ENCODE measurements at regions not wholly inside any gene's neighbourhood (a gene's known extent, or its start where the extent isn't known, plus 50 kb on each side); places are given as distances from the start of the nearest gene placed in this dataset.
"Not testable (repeated sequence)": the region's sequence is repeated elsewhere in the genome, so short reads cannot be mapped to it uniquely, and the experiment has no call there.

GRCh38 chr22:16402874-16403399 lies 189.7 kb downstream of the CCT8L2 start:
- H3K27ac ChIP-seq (ENCODE audit: low read length); H3K27me3 ChIP-seq (ENCODE audit: insufficient read depth, low read length, poor library complexity); H4K20me1 ChIP-seq (ENCODE audit: insufficient read depth, low read length); DNase-seq; H3K4me3 ChIP-seq (ENCODE audit: low read depth in 1 of 2, low read length in 2 of 2); H3K4me2 ChIP-seq (ENCODE audit: insufficient read depth, low read length); H3K9ac ChIP-seq (ENCODE audit: low read depth, low read length); H3K4me1 ChIP-seq (ENCODE audit: insufficient read depth, low read length); H3K9me3 ChIP-seq (ENCODE audit: insufficient read depth, low read length, severe bottlenecking); ATAC-seq (ENCODE audit: insufficient read depth, low read depth); H3K79me2 ChIP-seq (ENCODE audit: insufficient read depth, low read length); H2AFZ ChIP-seq (ENCODE audit: low read depth, low read length); H3K36me3 ChIP-seq (ENCODE audit: insufficient read depth, low read length): not testable (repeated sequence)

GRCh38 chr22:16393476-16393875 lies 199.1 kb downstream of the CCT8L2 start:
- not testable (repeated sequence) for ATAC-seq (ENCODE audit: insufficient read depth, low read depth); H3K27me3 ChIP-seq (ENCODE audit: insufficient read depth, low read length, poor library complexity); H4K20me1 ChIP-seq (ENCODE audit: insufficient read depth, low read length); DNase-seq; H3K4me2 ChIP-seq (ENCODE audit: insufficient read depth, low read length); H3K9me3 ChIP-seq (ENCODE audit: insufficient read depth, low read length, severe bottlenecking); H3K9ac ChIP-seq (ENCODE audit: low read depth, low read length); H3K4me1 ChIP-seq (ENCODE audit: insufficient read depth, low read length); H3K4me3 ChIP-seq (ENCODE audit: low read depth in 1 of 2, low read length in 2 of 2); H3K27ac ChIP-seq (ENCODE audit: low read length); H2AFZ ChIP-seq (ENCODE audit: low read depth, low read length); H3K36me3 ChIP-seq (ENCODE audit: insufficient read depth, low read length); H3K79me2 ChIP-seq (ENCODE audit: insufficient read depth, low read length)

GRCh38 chr22:16391417-16391930 lies 201.1 kb downstream of the CCT8L2 start:
- not testable (repeated sequence) for H3K9ac ChIP-seq (ENCODE audit: low read depth, low read length); H3K36me3 ChIP-seq (ENCODE audit: insufficient read depth, low read length); H3K9me3 ChIP-seq (ENCODE audit: insufficient read depth, low read length, severe bottlenecking); H3K27me3 ChIP-seq (ENCODE audit: insufficient read depth, low read length, poor library complexity); H3K79me2 ChIP-seq (ENCODE audit: insufficient read depth, low read length); H3K4me3 ChIP-seq (ENCODE audit: low read depth in 1 of 2, low read length in 2 of 2); H3K27ac ChIP-seq (ENCODE audit: low read length); H4K20me1 ChIP-seq (ENCODE audit: insufficient read depth, low read length); H3K4me2 ChIP-seq (ENCODE audit: insufficient read depth, low read length); H3K4me1 ChIP-seq (ENCODE audit: insufficient read depth, low read length); ATAC-seq (ENCODE audit: insufficient read depth, low read depth); DNase-seq; H2AFZ ChIP-seq (ENCODE audit: low read depth, low read length)

- H2AFZ ChIP-seq (ENCODE audit: low read depth, low read length); H3K79me2 ChIP-seq (ENCODE audit: insufficient read depth, low read length); H3K27ac ChIP-seq (ENCODE audit: low read length); H3K9me3 ChIP-seq (ENCODE audit: insufficient read depth, low read length, severe bottlenecking); DNase-seq; H3K9ac ChIP-seq (ENCODE audit: low read depth, low read length); H3K4me2 ChIP-seq (ENCODE audit: insufficient read depth, low read length); H3K4me3 ChIP-seq (ENCODE audit: low read depth in 1 of 2, low read length in 2 of 2); H3K27me3 ChIP-seq (ENCODE audit: insufficient read depth, low read length, poor library complexity); H4K20me1 ChIP-seq (ENCODE audit: insufficient read depth, low read length); H3K36me3 ChIP-seq (ENCODE audit: insufficient read depth, low read length); H3K4me1 ChIP-seq (ENCODE audit: insufficient read depth, low read length); ATAC-seq (ENCODE audit: insufficient read depth, low read depth): not testable (repeated sequence)
Measured at GRCh38 chr22:16390541-16391217, 201.9 kb downstream of the CCT8L2 start.

GRCh38 chr22:16390046-16390445 lies 202.6 kb downstream of the CCT8L2 start:
- H3K4me2 ChIP-seq (ENCODE audit: insufficient read depth, low read length); H3K79me2 ChIP-seq (ENCODE audit: insufficient read depth, low read length); H4K20me1 ChIP-seq (ENCODE audit: insufficient read depth, low read length); H3K27ac ChIP-seq (ENCODE audit: low read length); ATAC-seq (ENCODE audit: insufficient read depth, low read depth); DNase-seq; H3K27me3 ChIP-seq (ENCODE audit: insufficient read depth, low read length, poor library complexity); H2AFZ ChIP-seq (ENCODE audit: low read depth, low read length); H3K9me3 ChIP-seq (ENCODE audit: insufficient read depth, low read length, severe bottlenecking); H3K4me3 ChIP-seq (ENCODE audit: low read depth in 1 of 2, low read length in 2 of 2); H3K36me3 ChIP-seq (ENCODE audit: insufficient read depth, low read length); H3K4me1 ChIP-seq (ENCODE audit: insufficient read depth, low read length); H3K9ac ChIP-seq (ENCODE audit: low read depth, low read length): not testable (repeated sequence)

GRCh38 chr22:16389256-16389655 lies 203.4 kb downstream of the CCT8L2 start:
- H3K4me3 ChIP-seq (ENCODE audit: low read depth in 1 of 2, low read length in 2 of 2); H3K79me2 ChIP-seq (ENCODE audit: insufficient read depth, low read length); H3K9me3 ChIP-seq (ENCODE audit: insufficient read depth, low read length, severe bottlenecking); H4K20me1 ChIP-seq (ENCODE audit: insufficient read depth, low read length); DNase-seq; ATAC-seq (ENCODE audit: insufficient read depth, low read depth); H3K4me1 ChIP-seq (ENCODE audit: insufficient read depth, low read length); H2AFZ ChIP-seq (ENCODE audit: low read depth, low read length); H3K4me2 ChIP-seq (ENCODE audit: insufficient read depth, low read length); H3K27me3 ChIP-seq (ENCODE audit: insufficient read depth, low read length, poor library complexity); H3K9ac ChIP-seq (ENCODE audit: low read depth, low read length); H3K36me3 ChIP-seq (ENCODE audit: insufficient read depth, low read length); H3K27ac ChIP-seq (ENCODE audit: low read length): not testable (repeated sequence)

GRCh38 chr22:16388616-16389015 lies 204.0 kb downstream of the CCT8L2 start:
- not testable (repeated sequence) for DNase-seq; H3K4me2 ChIP-seq (ENCODE audit: insufficient read depth, low read length); H3K4me3 ChIP-seq (ENCODE audit: low read depth in 1 of 2, low read length in 2 of 2); ATAC-seq (ENCODE audit: insufficient read depth, low read depth); H3K79me2 ChIP-seq (ENCODE audit: insufficient read depth, low read length); H4K20me1 ChIP-seq (ENCODE audit: insufficient read depth, low read length); H3K36me3 ChIP-seq (ENCODE audit: insufficient read depth, low read length); H3K9ac ChIP-seq (ENCODE audit: low read depth, low read length); H3K27me3 ChIP-seq (ENCODE audit: insufficient read depth, low read length, poor library complexity); H3K27ac ChIP-seq (ENCODE audit: low read length); H2AFZ ChIP-seq (ENCODE audit: low read depth, low read length); H3K9me3 ChIP-seq (ENCODE audit: insufficient read depth, low read length, severe bottlenecking); H3K4me1 ChIP-seq (ENCODE audit: insufficient read depth, low read length)

- H3K27me3 ChIP-seq (ENCODE audit: insufficient read depth, low read length, poor library complexity); H3K4me1 ChIP-seq (ENCODE audit: insufficient read depth, low read length); H3K9ac ChIP-seq (ENCODE audit: low read depth, low read length); DNase-seq; H3K9me3 ChIP-seq (ENCODE audit: insufficient read depth, low read length, severe bottlenecking); H3K36me3 ChIP-seq (ENCODE audit: insufficient read depth, low read length); H3K4me3 ChIP-seq (ENCODE audit: low read depth in 1 of 2, low read length in 2 of 2); H3K27ac ChIP-seq (ENCODE audit: low read length); H4K20me1 ChIP-seq (ENCODE audit: insufficient read depth, low read length); H3K4me2 ChIP-seq (ENCODE audit: insufficient read depth, low read length); ATAC-seq (ENCODE audit: insufficient read depth, low read depth); H3K79me2 ChIP-seq (ENCODE audit: insufficient read depth, low read length); H2AFZ ChIP-seq (ENCODE audit: low read depth, low read length): not testable (repeated sequence)
Measured at GRCh38 chr22:16388127-16388526, 204.5 kb downstream of the CCT8L2 start.

Measured in DND-41 (cell line).